Psoas muscle (tissue), 7 donors: ENCODE measurements at regions not wholly inside any gene's neighbourhood (a gene's known extent, or its start where the extent isn't known, plus 50 kb on each side); places are given as distances from the start of the nearest gene placed in this dataset.

Source experiments
- ATAC-seq, 4 donors: fragments of 200-7000 bp; cut with Tn5 transposase; one replicate each; pipeline ENCODE4 v1.9.1; 2020; ENCODE audit warnings: moderate library complexity in 3 of 4, mild to moderate bottlenecking in 2 of 4
- DNase-seq, 2 donors: peaks; one replicate each; pipeline ENCODE4 v3.0.0-alpha.2; 2020
- H3K27ac ChIP-seq: fragments of 200-600 bp; one replicate; pipeline ENCODE4 v1.8.0; 2022
- H3K27me3 ChIP-seq, 3 donors: fragments of 200-600 bp in 1 of 3; one replicate each; pipeline versions ENCODE4 v1.6.1 to v1.8.0; 2013 to 2022; ENCODE audit warnings: low read length in 2 of 3, mild to moderate bottlenecking in 2 of 3, moderate library complexity in 1 of 3; ENCODE audit not compliant: insufficient read depth in 3 of 3
- H3K36me3 ChIP-seq, 2 donors: fragments of 200-600 bp in 1 of 2; one replicate each; pipeline versions ENCODE4 v1.6.1 to v1.8.0; 2013 to 2022; ENCODE audit warnings: low read depth in 1 of 2, mild to moderate bottlenecking in 1 of 2, moderate library complexity in 1 of 2; ENCODE audit not compliant: insufficient read depth in 1 of 2
- H3K4me1 ChIP-seq: fragments of 200-600 bp; one replicate; pipeline ENCODE4 v1.8.0; 2022
- H3K4me3 ChIP-seq: fragments of 200-600 bp; one replicate; pipeline ENCODE4 v1.8.0; 2022; ENCODE audit warnings: mild to moderate bottlenecking
- H3K9me3 ChIP-seq: fragments of 200-600 bp; one replicate; pipeline ENCODE4 v1.8.0; 2022
- CTCF ChIP-seq: fragments of 200-600 bp; IDR thresholded peaks from one replicate; pipeline ENCODE4 v1.8.0; 2022; ENCODE audit warnings: antibody characterized with exemption
- WGBS, 3 donors: extraction: QIAGEN DNeasy Blood & Tissue Kit; methylation state at CpG; one replicate each; pipeline versions ENCODE4 v1.1.6 to v1.1.7; 2013; 5-methylcytosine and 5-hydroxymethylcytosine counted together
- intact Hi-C, 2 donors: fragments of 100-400 bp; cut with DNase I; formaldehyde crosslinking; loops; one replicate each; pipeline versions ENCODE4 v1.11.0 to v1.14.2; 2022
- donor health status: healthy with polysubstance abuse.
- donor health status: DM: no; HTN: no; CAD: no; lungs with moderate emphysema.
- donor health status: Bipolar disorder and iron deficiency.
- donor health status: healthy.
- donor health status: DM: yes; HTN: yes; CAD: no.
- donor health status: DM: no; HTN: no; CAD: no.
- donor health status: DM: yes; HTN: yes; CAD: no.

GRCh38 chr7:69147631-69148030 lies 450.6 kb upstream of the AUTS2 start:
- DNase-seq (no peak), ATAC-seq (no peak)
- H3K36me3 ChIP-seq: no peaks in the 10 kb centered on the region
- no peak overlapping the region for H3K27ac ChIP-seq
- no peaks in the 10 kb centered on the region for H3K27me3 ChIP-seq
- intact Hi-C loops: no loop called here
- 63 to 77% (median 74%) methylated on average over 2 of the region's 2 CpGs for WGBS, 3 donors
- H3K9me3 ChIP-seq: no peaks in the 10 kb centered on the region
- TF ChIP-seq CTCF: no peak
- no peak overlapping the region for H3K4me3 ChIP-seq
- no peaks in the 10 kb centered on the region for H3K4me1 ChIP-seq

- Histone ChIP-seq H3K4me3 (no peak overlapping the region), H3K36me3 (no peaks in the 10 kb centered on the region), H3K4me1 (no peaks in the 10 kb centered on the region), H3K27ac (no peak overlapping the region), H3K9me3 (no peaks in the 10 kb centered on the region), H3K27me3 (no peaks in the 10 kb centered on the region)
- TF ChIP-seq CTCF: no peak
- WGBS, 3 donors: 85 to 88% (median 86%) methylated on average over 12 of the region's 12 CpGs
- intact Hi-C loops: no loop called here
- ATAC-seq (no peak), DNase-seq (no peak)
These were observed 448.2 kb upstream of the AUTS2 start for GRCh38 chr7:69149804-69150782.

GRCh38 chr7:69162326-69162725 lies 435.9 kb upstream of the AUTS2 start:
- Histone ChIP-seq H3K4me1 (peaks cover 7% of the 10 kb centered on the region), H3K36me3 (no peaks in the 10 kb centered on the region), H3K27me3 (peaks cover 0 to 3% (median 0%) of the 10 kb centered on the region in 3 donors), H3K4me3 (no peak overlapping the region), H3K27ac (no peak overlapping the region), H3K9me3 (no peaks in the 10 kb centered on the region)
- TF ChIP-seq CTCF: no peak
- WGBS, 3 donors: 24 to 37% (median 32%) methylated on average over 1 of the region's 1 CpG
- no peak for DNase-seq
- intact Hi-C loops: no loop called here
- ATAC-seq: no peak

GRCh38 chr7:69162931-69163670 lies 435.2 kb upstream of the AUTS2 start:
- no peak for DNase-seq
- intact Hi-C loops: no loop called here
- Histone ChIP-seq H3K9me3 (no peaks in the 10 kb centered on the region), H3K4me1 (peaks cover 7% of the 10 kb centered on the region), H3K27me3 (peaks cover 0 to 3% (median 0%) of the 10 kb centered on the region in 3 donors), H3K4me3 (no peak overlapping the region), H3K27ac (no peak overlapping the region), H3K36me3 (no peaks in the 10 kb centered on the region)
- no peak for TF ChIP-seq CTCF
- no peak for ATAC-seq
- 32 to 41% (median 40%) methylated on average over 8 of the region's 8 CpGs for WGBS, 3 donors
